NCI-H460 (cell line): ENCODE measurements at regions not wholly inside any gene's neighbourhood (a gene's known extent, or its start where the extent isn't known, plus 50 kb on each side); places are given as distances from the start of the nearest gene placed in this dataset.
"Not testable (repeated sequence)": the region's sequence is repeated elsewhere in the genome, so short reads cannot be mapped to it uniquely, and the experiment has no call there.

Experiments
- DNase-seq: peaks from one replicate; pipeline ENCODE4 v3.0.0-alpha.2; 2016; ENCODE audit warnings: low read depth; ENCODE audit errors: extremely low read depth

DNA sequence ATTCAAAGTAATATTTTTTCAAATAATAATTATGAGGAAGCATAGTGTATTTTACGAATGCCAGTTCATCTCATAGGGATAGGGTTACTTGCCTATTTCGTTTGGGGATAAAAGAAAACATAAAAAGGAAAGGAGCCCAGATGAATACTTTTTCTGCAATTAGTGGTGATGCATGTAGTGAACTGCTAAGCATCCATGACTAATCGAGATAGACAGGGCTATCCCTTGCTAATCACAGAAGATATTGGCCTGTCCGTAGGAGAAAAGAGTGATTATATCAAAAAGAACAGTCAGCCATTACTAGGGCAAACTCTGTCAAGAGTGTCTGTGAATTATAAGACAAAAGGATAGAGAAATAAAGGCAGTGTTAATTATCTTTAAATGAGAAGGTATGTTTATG is 746.1 kb downstream of the C4orf33 start:
- no peak for DNase-seq

DNA sequence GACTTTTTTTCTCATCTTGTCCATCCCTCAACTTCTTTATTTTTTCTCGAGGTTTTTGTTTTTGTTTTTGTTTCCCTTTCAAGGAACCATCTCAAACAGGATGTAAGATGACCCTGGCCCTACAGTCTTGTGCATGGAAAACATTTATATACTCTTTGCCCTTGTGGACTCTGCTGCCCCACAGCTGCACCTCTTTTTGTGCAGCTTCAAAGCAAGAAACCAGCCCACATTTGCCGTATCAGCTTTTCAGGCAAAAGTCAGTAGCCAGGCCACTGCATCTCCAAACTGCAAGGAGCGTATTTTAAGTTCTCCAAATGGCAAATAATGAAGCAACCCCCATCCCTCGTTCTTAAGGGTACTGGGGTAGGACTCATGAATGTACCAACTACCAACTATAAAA is 756.5 kb downstream of the C4orf33 start:
- no peak for DNase-seq

DNA sequence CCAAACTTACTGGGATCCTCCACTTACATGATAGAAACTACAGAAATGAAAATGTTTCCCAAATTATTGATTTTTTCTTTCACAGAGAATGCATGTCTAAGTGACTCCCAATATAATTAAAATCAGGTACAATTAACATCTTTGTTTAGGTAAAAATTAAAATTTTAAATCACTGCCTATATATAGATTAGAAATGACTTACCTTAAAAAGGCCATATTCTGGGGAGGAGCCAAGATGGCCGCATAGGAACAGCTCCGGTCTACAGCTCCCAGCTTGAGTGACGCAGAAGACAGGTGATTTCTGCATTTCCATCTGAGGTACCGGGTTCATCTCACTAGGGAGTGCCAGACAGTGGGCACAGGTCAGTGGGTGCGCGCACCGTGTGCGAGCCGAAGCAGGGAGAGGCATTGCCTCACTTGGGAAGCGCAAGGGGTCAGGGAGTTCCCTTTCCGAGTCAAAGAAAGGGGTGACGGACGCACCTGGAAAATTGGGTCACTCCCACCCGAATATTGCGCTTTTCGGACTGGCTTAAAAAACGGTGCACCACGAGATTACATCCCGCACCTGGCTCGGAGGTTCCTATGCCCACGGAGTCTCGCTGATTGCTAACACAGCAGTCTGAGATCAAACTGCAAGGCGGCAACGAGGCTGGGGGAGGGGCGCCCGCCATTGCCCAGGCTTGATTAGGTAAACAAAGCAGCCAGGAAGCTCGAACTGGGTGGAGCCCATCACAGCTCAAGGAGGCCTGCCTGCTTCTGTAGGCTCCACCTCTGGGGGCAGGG is 757.9 kb downstream of the C4orf33 start:
- not testable (repeated sequence) for DNase-seq

DNA sequence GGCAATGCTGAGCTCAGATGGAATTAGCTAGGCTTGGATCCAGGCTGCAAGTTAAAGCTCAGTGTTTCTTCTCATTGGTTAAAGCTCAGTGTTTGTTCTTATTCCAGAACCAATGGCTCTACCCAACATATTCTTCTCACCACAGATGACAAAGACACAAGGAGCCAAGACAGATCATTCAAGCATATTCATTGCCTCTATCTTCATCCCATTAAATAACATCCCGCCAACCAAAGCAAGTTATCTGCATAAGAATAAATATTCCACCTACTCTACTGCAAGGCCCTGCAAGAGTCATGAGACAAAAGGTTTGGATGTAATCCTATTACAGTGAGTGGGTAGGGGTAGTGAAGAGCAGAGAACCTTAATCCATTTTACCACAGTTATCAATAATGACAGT is 766.5 kb downstream of the C4orf33 start:
- DNase-seq: no peak

- DNase-seq: no peak
Measured at GRCh38 chr4:129863206-129863605, 767.3 kb downstream of the C4orf33 start.

DNA sequence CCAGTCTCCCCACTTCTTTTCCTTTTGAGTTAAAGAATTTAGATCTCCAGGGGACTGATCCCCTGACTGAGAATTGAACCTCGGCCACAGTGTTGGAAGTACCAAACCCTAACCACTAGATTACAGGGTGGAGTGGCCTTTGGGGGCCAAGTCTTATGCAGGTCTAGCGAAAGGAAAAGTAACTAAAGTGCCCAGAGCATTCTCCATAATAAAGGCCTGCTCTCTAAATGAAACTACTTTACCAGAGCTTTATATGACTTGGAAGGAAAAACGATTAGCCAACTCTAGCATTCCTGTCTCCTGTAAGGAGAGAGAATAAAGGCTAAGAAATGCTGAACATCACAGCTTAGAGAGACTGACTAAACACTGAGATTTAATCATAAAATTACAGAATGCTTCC is 788.0 kb downstream of the C4orf33 start:
- DNase-seq: no peak

DNA sequence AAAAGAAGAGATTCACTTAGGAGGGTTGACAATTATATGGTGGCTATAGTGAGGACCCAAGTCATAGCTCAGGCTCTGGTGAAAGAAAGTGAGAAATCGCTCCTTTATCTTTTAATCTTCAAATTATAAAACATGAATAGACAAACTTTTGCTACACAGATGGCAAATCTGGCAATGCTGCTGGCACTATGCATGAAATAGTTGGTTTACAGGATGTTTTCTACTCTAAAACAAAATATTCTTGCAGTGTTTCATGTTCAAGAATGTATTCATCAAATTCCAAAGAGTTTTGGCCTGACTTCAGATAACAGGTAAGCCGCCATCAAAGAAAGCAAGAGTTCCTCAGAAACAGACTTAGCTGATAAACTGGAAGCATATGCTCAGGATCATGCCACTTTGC is 801.2 kb downstream of the C4orf33 start:
- no peak for DNase-seq

DNA sequence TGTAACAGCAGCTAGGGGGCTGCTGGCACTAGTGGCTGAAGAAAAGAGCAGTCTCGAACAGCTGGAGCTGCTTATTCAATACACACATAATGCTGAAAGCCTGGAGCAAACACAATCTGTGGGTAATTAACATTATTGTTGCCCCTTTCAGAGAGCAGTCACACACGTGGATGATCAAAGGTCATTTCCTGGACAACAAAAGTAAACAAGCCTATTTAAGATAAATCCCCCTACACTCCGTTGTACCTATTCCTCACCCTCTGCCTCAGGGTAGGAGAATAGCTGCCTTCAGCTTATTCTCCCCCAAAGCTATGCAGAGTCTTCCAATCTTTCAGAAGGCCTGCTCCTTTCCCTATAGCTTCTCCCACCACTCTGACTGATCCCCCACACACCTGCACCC is 803.9 kb downstream of the C4orf33 start:
- DNase-seq: no peak

DNA sequence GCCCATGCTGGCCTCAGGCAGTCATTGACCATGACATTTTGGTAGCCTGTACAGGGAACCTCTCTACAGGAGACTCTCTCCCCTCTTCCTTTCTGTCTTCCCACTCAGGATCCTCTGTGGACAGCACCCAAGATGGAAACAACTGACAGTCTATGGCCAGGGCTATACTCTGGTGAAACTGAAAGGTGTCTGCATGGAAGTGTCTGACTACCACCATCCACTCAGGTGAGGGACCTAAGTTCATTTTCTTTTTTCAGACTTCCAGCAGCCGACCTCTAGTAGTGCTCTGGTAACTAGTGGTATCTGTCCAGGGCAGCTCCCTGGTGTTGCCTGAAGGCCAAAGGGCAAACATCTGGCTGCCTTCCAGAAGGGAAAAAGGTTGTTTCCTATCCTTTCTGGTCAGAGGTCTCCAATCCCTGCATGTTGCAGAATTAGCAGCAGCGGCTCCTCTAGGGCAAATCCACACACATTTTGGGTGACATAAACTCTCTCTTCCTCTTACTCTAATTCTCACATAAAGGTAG is 804.5 kb downstream of the C4orf33 start:
- DNase-seq: no peak

DNA sequence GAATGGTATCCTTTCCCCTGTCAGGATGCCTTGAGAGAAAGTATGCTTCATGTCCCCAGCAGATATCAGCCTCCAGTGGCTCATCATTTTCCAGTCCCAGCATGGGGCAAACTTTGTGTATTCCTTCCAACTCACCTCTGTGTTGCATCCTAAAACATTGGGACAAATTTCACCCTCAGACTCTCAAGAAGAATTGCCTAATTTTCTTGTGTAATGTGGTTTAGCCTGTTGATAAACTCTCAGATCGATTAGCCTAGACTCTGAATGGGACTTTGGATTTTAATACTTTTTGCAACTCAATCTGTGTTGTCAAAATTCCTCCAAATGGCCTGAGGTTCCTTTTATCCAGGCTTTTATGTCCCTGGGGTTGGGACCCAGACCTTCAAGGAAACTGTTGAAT is 805.3 kb downstream of the C4orf33 start:
- no peak for DNase-seq

GRCh38 chr4:129903861-129904260 is 807.9 kb downstream of the C4orf33 start:
- DNase-seq: no peak

DNA sequence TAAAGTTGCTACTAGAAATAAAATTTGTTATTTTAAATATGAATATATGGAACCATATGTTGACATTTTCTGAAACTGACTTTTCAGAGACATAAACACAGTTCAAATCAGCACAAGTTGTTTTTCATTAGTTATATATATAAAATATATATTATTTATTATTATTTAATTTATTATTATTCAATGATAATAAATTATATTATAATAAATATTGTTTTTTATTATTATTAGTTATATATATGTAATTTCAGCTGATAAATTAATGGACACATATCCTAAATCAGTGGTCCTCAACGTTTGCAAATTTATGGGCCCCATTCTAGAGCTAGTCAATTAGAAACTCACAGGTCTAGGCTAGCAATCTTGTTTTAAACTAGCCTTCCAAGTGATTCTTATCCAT is 809.3 kb downstream of the C4orf33 start:
- DNase-seq: no peak

GRCh38 chr4:129908117-129908516 is 812.2 kb downstream of the C4orf33 start:
- no peak for DNase-seq

- DNase-seq: no peak
Measured at GRCh38 chr4:129916991-129917390, 821.0 kb downstream of the C4orf33 start.

DNA sequence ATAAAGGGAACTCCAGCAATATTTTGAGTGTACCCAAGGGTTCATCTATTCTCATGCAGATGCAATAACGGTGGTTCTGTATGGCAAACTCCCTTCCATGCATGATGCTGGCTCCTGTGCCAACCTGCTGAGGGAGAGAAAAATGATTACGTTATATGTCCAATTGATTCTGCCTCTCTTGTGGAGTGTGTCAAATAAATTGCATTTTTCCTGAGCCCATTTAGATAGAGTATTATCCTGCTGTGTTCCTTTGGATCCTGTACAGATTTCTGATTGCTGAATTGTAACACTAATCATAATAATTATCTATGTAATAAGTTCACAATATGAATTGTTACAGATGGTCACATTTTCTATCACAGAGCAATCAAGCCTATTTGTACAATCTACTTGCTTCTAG is 821.7 kb downstream of the C4orf33 start:
- no peak for DNase-seq

DNA sequence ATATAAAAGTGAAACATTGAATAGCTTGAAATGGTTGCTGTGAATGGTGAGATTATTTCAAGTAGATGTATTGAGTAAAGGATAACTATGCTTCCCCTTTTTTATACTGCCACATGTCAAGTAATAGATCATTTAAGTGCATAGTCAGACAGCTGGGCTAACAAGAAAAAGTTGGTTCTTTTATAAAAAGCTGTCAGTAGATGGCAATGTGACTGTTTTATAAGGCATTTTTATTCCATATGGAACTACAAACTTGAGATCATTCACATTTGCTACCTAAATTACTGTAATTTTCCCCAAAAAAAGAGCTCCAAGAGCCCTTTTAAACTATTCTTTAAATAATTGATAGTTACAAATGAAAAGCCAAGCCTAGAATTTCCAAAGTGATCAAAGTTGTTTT is 831.0 kb downstream of the C4orf33 start:
- no peak for DNase-seq

DNA sequence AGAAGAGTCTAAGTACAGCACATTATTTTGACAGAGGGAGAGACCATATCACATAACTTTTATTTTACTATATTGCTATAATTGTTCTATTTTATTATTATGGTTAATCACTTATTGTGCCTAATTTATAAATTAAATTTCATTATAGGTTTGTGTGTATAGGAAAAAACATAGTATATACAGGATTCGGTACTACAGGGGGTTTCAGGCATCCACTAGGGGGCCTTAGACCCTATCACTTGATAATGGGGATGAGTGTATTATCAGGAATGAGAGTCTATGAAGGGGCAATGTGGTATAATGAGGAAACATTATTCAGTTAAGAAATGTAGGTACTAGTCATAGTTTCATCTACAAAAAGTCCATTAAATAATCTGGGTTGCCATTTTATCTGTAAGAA is 833.1 kb downstream of the C4orf33 start:
- no peak for DNase-seq

DNA sequence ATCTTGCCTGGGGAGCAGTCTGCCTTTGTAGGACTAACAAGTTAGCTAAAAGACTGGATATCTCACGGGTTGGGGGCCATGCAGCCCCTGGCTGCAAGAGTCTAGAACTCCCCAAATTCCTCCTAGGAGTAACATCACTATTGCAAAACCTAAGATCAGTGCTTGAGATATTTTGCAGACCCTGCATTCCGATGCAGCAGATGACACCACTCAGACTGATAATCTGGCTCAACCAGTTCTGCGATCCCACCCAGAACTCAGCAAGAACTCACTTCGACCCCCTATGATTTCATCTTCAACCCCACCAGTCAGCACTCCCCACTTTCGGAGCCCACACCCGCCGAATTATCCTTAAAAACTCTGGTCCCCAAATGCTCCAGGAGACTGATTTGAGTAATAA is 834.0 kb downstream of the C4orf33 start:
- DNase-seq: no peak

- no peak for DNase-seq
Measured at GRCh38 chr4:129950217-129950616, 854.3 kb downstream of the C4orf33 start.

- DNase-seq: no peak
Measured at GRCh38 chr4:129966175-129966574, 870.2 kb downstream of the C4orf33 start.

DNA sequence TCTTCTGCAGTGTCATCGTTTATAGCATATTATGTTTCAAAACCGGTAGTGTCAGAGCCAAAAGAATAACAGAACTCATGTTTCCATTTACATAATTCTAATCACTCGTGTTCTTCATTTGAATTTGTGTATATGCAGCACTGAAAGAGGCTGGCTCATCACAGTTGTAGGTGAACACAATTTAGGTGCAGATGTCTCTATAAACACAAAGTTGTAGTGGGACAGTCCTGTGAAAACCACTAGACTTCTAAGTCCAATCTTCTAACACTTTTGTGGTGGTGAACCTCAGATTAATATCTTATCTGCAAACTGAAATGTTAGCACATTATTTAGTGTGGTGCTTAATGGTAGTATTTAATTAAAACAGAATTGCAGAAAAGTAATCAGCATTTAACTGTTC is 872.4 kb downstream of the C4orf33 start:
- no peak for DNase-seq

- no peak for DNase-seq
Measured at GRCh38 chr4:129968778-129969177, 872.8 kb downstream of the C4orf33 start.

DNA sequence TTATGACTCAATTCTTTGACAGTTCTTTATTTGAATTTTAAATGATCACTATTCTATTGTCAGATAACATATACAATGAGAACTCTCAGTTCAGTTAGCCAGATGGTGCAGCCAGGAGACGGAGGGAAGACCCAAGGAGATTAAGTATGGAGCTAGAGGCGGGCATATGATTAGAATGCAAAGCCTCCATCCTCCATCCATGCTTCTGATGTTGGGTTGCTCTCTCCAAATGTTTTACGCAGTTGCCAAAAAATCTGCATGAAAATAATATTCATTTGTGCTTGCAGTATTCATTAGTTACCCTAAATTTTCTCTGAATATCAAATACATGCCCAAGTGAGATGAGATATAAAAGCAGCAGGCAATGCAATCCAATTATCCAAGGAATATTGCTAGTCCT is 874.8 kb downstream of the C4orf33 start:
- DNase-seq: no peak
